SK-N-SH treated with all-trans-retinoic acid at 6 μM for 48 hours (cell line): ENCODE measurements at regions not wholly inside any gene's neighbourhood (a gene's known extent, or its start where the extent isn't known, plus 50 kb on each side); places are given as distances from the start of the nearest gene placed in this dataset.

ENCODE experiments used
- ESRRG ChIP-seq: fragments of 250-450 bp; sonication (Bioruptor Pico); IDR thresholded peaks from 2 replicates; pipeline ENCODE4 v1.6.1; 2021; ENCODE audit warnings: mild to moderate bottlenecking
- GLIS3 ChIP-seq: fragments of 250-450 bp; sonication (Bioruptor Pico); IDR thresholded peaks from 2 replicates; pipeline ENCODE4 v1.5.0; 2020; ENCODE audit warnings: mild to moderate bottlenecking, moderate library complexity
- ISL1 ChIP-seq: fragments of 250-450 bp; sonication (Bioruptor Pico); IDR thresholded peaks from 2 replicates; pipeline ENCODE4 v2.1.2; 2022; ENCODE audit warnings: mild to moderate bottlenecking, moderate library complexity
- OSR1 ChIP-seq: fragments of 250-450 bp; sonication (Bioruptor Pico); IDR thresholded peaks from 2 replicates; pipeline ENCODE4 v1.8.0; 2022; ENCODE audit warnings: moderate library complexity, mild to moderate bottlenecking, inconsistent platforms
- RARB ChIP-seq: fragments of 250-450 bp; sonication (Bioruptor Pico); IDR thresholded peaks from 2 replicates; pipeline ENCODE4 v1.8.0; 2021; ENCODE audit warnings: mild to moderate bottlenecking, moderate library complexity
- SNAI2 ChIP-seq: fragments of 250-450 bp; sonication (Bioruptor Pico); IDR thresholded peaks from 2 replicates; pipeline ENCODE4 v1.5.0; 2020; ENCODE audit warnings: mild to moderate bottlenecking, moderate library complexity
- ZC3H10 ChIP-seq: fragments of 250-450 bp; sonication (Bioruptor Pico); IDR thresholded peaks from 2 replicates; pipeline ENCODE4 v1.5.1; 2021; ENCODE audit warnings: mild to moderate bottlenecking, moderate library complexity
- ZFP3 ChIP-seq: fragments of 250-450 bp; sonication (Bioruptor Pico); IDR thresholded peaks from 2 replicates; pipeline ENCODE4 v1.5.0; 2020; ENCODE audit warnings: mild to moderate bottlenecking, moderate library complexity
- ZFP30 ChIP-seq: fragments of 450-650 bp; formaldehyde crosslinking; IDR thresholded peaks from 2 replicates; pipeline ENCODE4 v1.5.0; 2022; ENCODE audit warnings: mild to moderate bottlenecking, moderate library complexity
- TF ChIP-seq, protein P1 (sequence below): fragments of 250-450 bp; sonication (Bioruptor Pico); IDR thresholded peaks from 2 replicates; pipeline ENCODE4 v1.8.0; 2020; ENCODE audit warnings: mild to moderate bottlenecking, moderate library complexity, borderline replicate concordance
- TF ChIP-seq, protein P2 (sequence below): fragments of 250-450 bp; sonication (Bioruptor Pico); IDR thresholded peaks from 2 replicates; pipeline ENCODE4 v1.5.0; 2020; ENCODE audit warnings: mild to moderate bottlenecking, moderate library complexity
- TF ChIP-seq, protein P3 (sequence below): fragments of 250-450 bp; sonication (Bioruptor Pico); IDR thresholded peaks from 2 replicates; pipeline ENCODE4 v1.5.1; 2021; ENCODE audit warnings: mild to moderate bottlenecking, moderate library complexity
- TF ChIP-seq, protein P4 (sequence below): fragments of 250-450 bp; sonication (Bioruptor Pico); IDR thresholded peaks from 2 replicates; pipeline ENCODE4 v1.5.1; 2020; ENCODE audit warnings: low read depth, mild to moderate bottlenecking, moderate library complexity

DNA sequence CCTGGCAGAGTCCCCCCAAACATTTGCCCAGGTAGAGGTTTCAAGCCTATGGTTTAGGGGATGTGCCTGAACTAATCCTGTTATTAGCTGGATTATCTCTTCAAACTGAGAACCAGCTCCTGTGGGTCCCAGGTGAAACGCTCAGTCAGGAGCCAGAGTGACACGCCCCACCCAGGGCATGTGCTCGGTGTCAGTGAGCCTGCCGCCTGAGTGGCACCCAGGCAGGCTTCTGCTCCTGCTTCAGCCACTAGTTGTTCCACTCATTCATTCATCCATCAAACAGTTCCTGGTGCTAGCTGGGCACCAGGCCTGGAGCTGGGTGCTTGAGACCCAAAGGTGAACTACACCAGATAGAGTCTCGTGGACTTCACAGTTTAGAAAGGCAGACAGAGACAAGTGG, 129.4 kb upstream of the PITX1 start:
- TF ChIP-seq RARB (no peak), SNAI2 (no peak), ISL1 (CRISPR knock-in tag) (no peak), GLIS3 (CRISPR knock-in tag) (no peak), ZFP30 (CRISPR knock-in tag) (no peak), ESRRG (no peak), ZFP3 (no peak), OSR1 (no peak), ZC3H10 (no peak)
- TF ChIP-seq, protein P1, sequence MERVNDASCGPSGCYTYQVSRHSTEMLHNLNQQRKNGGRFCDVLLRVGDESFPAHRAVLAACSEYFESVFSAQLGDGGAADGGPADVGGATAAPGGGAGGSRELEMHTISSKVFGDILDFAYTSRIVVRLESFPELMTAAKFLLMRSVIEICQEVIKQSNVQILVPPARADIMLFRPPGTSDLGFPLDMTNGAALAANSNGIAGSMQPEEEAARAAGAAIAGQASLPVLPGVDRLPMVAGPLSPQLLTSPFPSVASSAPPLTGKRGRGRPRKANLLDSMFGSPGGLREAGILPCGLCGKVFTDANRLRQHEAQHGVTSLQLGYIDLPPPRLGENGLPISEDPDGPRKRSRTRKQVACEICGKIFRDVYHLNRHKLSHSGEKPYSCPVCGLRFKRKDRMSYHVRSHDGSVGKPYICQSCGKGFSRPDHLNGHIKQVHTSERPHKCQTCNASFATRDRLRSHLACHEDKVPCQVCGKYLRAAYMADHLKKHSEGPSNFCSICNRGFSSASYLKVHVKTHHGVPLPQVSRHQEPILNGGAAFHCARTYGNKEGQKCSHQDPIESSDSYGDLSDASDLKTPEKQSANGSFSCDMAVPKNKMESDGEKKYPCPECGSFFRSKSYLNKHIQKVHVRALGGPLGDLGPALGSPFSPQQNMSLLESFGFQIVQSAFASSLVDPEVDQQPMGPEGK (CRISPR knock-in tag): no peak
- TF ChIP-seq, protein P2, sequence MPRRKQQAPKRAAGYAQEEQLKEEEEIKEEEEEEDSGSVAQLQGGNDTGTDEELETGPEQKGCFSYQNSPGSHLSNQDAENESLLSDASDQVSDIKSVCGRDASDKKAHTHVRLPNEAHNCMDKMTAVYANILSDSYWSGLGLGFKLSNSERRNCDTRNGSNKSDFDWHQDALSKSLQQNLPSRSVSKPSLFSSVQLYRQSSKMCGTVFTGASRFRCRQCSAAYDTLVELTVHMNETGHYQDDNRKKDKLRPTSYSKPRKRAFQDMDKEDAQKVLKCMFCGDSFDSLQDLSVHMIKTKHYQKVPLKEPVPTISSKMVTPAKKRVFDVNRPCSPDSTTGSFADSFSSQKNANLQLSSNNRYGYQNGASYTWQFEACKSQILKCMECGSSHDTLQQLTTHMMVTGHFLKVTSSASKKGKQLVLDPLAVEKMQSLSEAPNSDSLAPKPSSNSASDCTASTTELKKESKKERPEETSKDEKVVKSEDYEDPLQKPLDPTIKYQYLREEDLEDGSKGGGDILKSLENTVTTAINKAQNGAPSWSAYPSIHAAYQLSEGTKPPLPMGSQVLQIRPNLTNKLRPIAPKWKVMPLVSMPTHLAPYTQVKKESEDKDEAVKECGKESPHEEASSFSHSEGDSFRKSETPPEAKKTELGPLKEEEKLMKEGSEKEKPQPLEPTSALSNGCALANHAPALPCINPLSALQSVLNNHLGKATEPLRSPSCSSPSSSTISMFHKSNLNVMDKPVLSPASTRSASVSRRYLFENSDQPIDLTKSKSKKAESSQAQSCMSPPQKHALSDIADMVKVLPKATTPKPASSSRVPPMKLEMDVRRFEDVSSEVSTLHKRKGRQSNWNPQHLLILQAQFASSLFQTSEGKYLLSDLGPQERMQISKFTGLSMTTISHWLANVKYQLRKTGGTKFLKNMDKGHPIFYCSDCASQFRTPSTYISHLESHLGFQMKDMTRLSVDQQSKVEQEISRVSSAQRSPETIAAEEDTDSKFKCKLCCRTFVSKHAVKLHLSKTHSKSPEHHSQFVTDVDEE: no peak
- TF ChIP-seq, protein P3, sequence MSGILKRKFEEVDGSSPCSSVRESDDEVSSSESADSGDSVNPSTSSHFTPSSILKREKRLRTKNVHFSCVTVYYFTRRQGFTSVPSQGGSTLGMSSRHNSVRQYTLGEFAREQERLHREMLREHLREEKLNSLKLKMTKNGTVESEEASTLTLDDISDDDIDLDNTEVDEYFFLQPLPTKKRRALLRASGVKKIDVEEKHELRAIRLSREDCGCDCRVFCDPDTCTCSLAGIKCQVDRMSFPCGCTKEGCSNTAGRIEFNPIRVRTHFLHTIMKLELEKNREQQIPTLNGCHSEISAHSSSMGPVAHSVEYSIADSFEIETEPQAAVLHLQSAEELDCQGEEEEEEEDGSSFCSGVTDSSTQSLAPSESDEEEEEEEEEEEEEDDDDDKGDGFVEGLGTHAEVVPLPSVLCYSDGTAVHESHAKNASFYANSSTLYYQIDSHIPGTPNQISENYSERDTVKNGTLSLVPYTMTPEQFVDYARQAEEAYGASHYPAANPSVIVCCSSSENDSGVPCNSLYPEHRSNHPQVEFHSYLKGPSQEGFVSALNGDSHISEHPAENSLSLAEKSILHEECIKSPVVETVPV (CRISPR knock-in tag): no peak
- TF ChIP-seq, protein P4, sequence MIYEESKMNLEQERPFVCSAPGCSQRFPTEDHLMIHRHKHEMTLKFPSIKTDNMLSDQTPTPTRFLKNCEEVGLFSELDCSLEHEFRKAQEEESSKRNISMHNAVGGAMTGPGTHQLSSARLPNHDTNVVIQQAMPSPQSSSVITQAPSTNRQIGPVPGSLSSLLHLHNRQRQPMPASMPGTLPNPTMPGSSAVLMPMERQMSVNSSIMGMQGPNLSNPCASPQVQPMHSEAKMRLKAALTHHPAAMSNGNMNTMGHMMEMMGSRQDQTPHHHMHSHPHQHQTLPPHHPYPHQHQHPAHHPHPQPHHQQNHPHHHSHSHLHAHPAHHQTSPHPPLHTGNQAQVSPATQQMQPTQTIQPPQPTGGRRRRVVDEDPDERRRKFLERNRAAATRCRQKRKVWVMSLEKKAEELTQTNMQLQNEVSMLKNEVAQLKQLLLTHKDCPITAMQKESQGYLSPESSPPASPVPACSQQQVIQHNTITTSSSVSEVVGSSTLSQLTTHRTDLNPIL: no peak
